Heart right ventricle (tissue), 16 donors: ENCODE measurements at regions not wholly inside any gene's neighbourhood (a gene's known extent, or its start where the extent isn't known, plus 50 kb on each side); places are given as distances from the start of the nearest gene placed in this dataset.

Experiments
- ATAC-seq, 8 donors: fragments of 200-7000 bp; cut with Tn5 transposase; one replicate each; pipeline ENCODE4 v1.9.1; 2020; ENCODE audit warnings: mild to moderate bottlenecking in 8 of 8, moderate library complexity in 8 of 8, moderate number of reproducible peaks in 1 of 8
- DNase-seq, 2 donors: peaks; one replicate each; pipeline ENCODE4 v3.0.0-alpha.2; 2020
- H3K27ac ChIP-seq, 10 donors: fragments of 200-600 bp; sonication (generic) in 2 of 10; one replicate each; pipeline versions ENCODE4 v1.5.0 to v1.8.0; 2020 to 2022; ENCODE audit warnings: mild to moderate bottlenecking in 3 of 10
- H3K27me3 ChIP-seq, 7 donors: fragments of 200-600 bp; one replicate each; pipeline ENCODE4 v1.8.0; 2021 to 2022; ENCODE audit warnings: mild to moderate bottlenecking in 2 of 7
- H3K36me3 ChIP-seq, 9 donors: fragments of 200-600 bp; sonication (generic) in 1 of 9; one replicate each; pipeline versions ENCODE4 v1.5.0 to v1.8.0; 2020 to 2022; ENCODE audit warnings: mild to moderate bottlenecking in 2 of 9
- H3K4me1 ChIP-seq, 9 donors: fragments of 200-600 bp; sonication (generic) in 1 of 9; one replicate each; pipeline versions ENCODE4 v1.5.0 to v1.8.0; 2020 to 2022; ENCODE audit warnings: mild to moderate bottlenecking in 4 of 9
- H3K4me3 ChIP-seq, 10 donors: fragments of 200-600 bp; sonication (generic) in 2 of 10; one replicate each; pipeline versions ENCODE4 v1.5.0 to v1.8.0; 2020 to 2022; ENCODE audit warnings: mild to moderate bottlenecking in 7 of 10, moderate library complexity in 2 of 10
- H3K9me3 ChIP-seq, 11 donors: fragments of 200-600 bp in 10 of 11; sonication (generic) in 2 of 11; one replicate each; pipeline versions ENCODE4 v1.5.0 to v1.8.0; 2013 to 2022; ENCODE audit warnings: mild to moderate bottlenecking in 2 of 11, control low read depth in 1 of 11, moderate library complexity in 1 of 11
- CTCF ChIP-seq, 9 donors: fragments of 200-600 bp; sonication (generic) in 2 of 9; IDR thresholded peaks; one replicate each; pipeline versions ENCODE4 v1.5.0 to v1.8.0; 2021 to 2022; ENCODE audit warnings: antibody characterized with exemption in 9 of 9, mild to moderate bottlenecking in 5 of 9, moderate library complexity in 1 of 9
- WGBS, 2 donors: extraction: QIAGEN DNeasy Blood & Tissue Kit; methylation state at CpG; one replicate each; pipeline ENCODE4 v1.1.7; 2013; ENCODE audit warnings: inconsistent platforms in 1 of 2; 5-methylcytosine and 5-hydroxymethylcytosine counted together
- intact Hi-C, 10 donors: fragments of 100-400 bp; cut with DNase I; formaldehyde crosslinking; loops; one replicate each; pipeline versions ENCODE4 v1.11.1 to v1.14.2; 2022
- donor health status: Arrhythmogenic right ventricular cardiomyopathy.
- donor health status: ischemic (EF 13 %, LVEDD 7.1; RV severe dilation, severe dysfunction).
- donor health status: healthy with polysubstance abuse.
- donor health status: DM: no; HTN: yes; CAD: no.
- donor health status: DM: no; HTN: no; CAD: no.
- donor health status: ischemic (EF 25% LVEDD 6.9; RV normal size, moderate dysfunction).
- donor health status: ischemic (EF 25% LVEDD 5.7; RV mildly dilated, moderate dysfunction).
- donor health status: healthy.
- donor health status: DM: yes; HTN: yes; CAD: no.
- donor health status: Ischemic cardiomyopathy.
- donor health status: ischemic (EF 35%, LVEDD 5.7; RV mildly dilated, moderate dysfunction).
- donor health status: nonischemic (EF 11% LVEDD 7.7; RV severe dilation, severe dysfunction).
- donor health status: DM: yes; HTN: yes; CAD: no.
- donor health status: PGD.
- donor health status: ischemic (EF 29% LVEDD 5.4; RV normal size, mild dysfunction).
- donor health status: nonischemic (EF 23%, LVEDD 6.1; RV moderate dilation, normal function).

- DNase-seq (no peak), ATAC-seq (no peak)
- no peak for TF ChIP-seq CTCF (IDR thresholded peaks at IDR 0.05)
- H3K9me3 ChIP-seq = peaks cover 0 to 23% (median 4%) of the 10 kb centered on the region in 11 donors
- H3K27ac ChIP-seq = no peak overlapping the region
- no peaks in the 10 kb centered on the region for H3K36me3 ChIP-seq
- peaks cover 0 to 3% (median 0%) of the 10 kb centered on the region in 7 donors for H3K27me3 ChIP-seq
- WGBS, 2 donors = 72 to 95% methylated on average over 2 of the region's 2 CpGs
- no peak overlapping the region for H3K4me3 ChIP-seq
- no peaks in the 10 kb centered on the region for H3K4me1 ChIP-seq
- intact Hi-C loops = no loop called here
These were observed 50.3 kb upstream of the SP4 start for GRCh38 chr7:21377545-21377944.
